ENCODE measurements at regions not wholly inside any gene's neighbourhood (a gene's known extent, or its start where the extent isn't known, plus 50 kb on each side); places are given as distances from the start of the nearest gene placed in this dataset.

GRCh38 chr13:83056269-83056668, 826.0 kb downstream of the SLITRK1 start:
- no peaks in the 10 kb centered on the region for H3F3A ChIP-seq (ENCODE audit: insufficient read depth, low read length, poor library complexity, severe bottlenecking)
- H3K4me2 ChIP-seq (ENCODE audit: low read length), result no peak overlapping the region
- no peak overlapping the region for H3K9ac ChIP-seq (ENCODE audit: low read length)
- no peaks in the 10 kb centered on the region for H3K9me2 ChIP-seq (ENCODE audit: insufficient read depth, low read length)
- no peaks in the 10 kb centered on the region for H4K20me1 ChIP-seq (ENCODE audit: insufficient read depth)
- H3K79me2 ChIP-seq (replicated peaks; ENCODE audit: insufficient read depth, low read length), result no peaks in the 10 kb centered on the region
- H3K27me3 ChIP-seq (ENCODE audit: insufficient read depth, low read depth, low read length), result no peaks in the 10 kb centered on the region
- no peak overlapping the region for H3K27ac ChIP-seq (ENCODE audit: low read length)
- no peak overlapping the region for H2AFZ ChIP-seq (ENCODE audit: low read depth, low read length)
- H3K9me3 ChIP-seq (ENCODE audit: low read length), result no peaks in the 10 kb centered on the region
- no peak overlapping the region for H3K4me3 ChIP-seq (ENCODE audit: low read length)
- TF ChIP-seq MXI1 (conservative IDR thresholded peaks at IDR 0.05; ENCODE audit: poor library complexity, severe bottlenecking), result no peak
- no peak for TF ChIP-seq SMC3 (conservative IDR thresholded peaks at IDR 0.05; ENCODE audit: poor library complexity)
- TF ChIP-seq REST (IDR thresholded peaks at IDR 0.05; ENCODE audit: borderline replicate concordance), result no peak
- TF ChIP-seq EZH2 (IDR thresholded peaks at IDR 0.05; ENCODE audit: borderline replicate concordance, insufficient read depth, low read length, poor library complexity, severe bottlenecking), result no peak
- TF ChIP-seq RAD21 (conservative IDR thresholded peaks at IDR 0.05), result no peak
- TF ChIP-seq POLR2AphosphoS5 (IDR thresholded peaks at IDR 0.05), result no peak
- no peak for TF ChIP-seq TAF1 (IDR thresholded peaks at IDR 0.05; ENCODE audit: low read depth)
- no peak for TF ChIP-seq EP300 (conservative IDR thresholded peaks at IDR 0.05; ENCODE audit: poor library complexity, severe bottlenecking)
- no peak for TF ChIP-seq CTCF (IDR thresholded peaks at IDR 0.05; ENCODE audit: poor library complexity, severe bottlenecking)
- H3K36me3 ChIP-seq (ENCODE audit: insufficient read depth, low read length), result no peaks in the 10 kb centered on the region

- Histone ChIP-seq H3K9me3 (ENCODE audit: low read length) (no peaks in the 10 kb centered on the region), H3K27ac (ENCODE audit: low read length) (no peak overlapping the region), H2AFZ (ENCODE audit: low read depth, low read length) (no peak overlapping the region), H3K9ac (ENCODE audit: low read length) (no peak overlapping the region), H3K4me2 (ENCODE audit: low read length) (no peak overlapping the region), H3K4me3 (ENCODE audit: low read length) (no peak overlapping the region), H3F3A (ENCODE audit: insufficient read depth, low read length, poor library complexity, severe bottlenecking) (no peaks in the 10 kb centered on the region), H3K36me3 (ENCODE audit: insufficient read depth, low read length) (no peaks in the 10 kb centered on the region), H3K79me2 (replicated peaks; ENCODE audit: insufficient read depth, low read length) (no peaks in the 10 kb centered on the region), H3K9me2 (ENCODE audit: insufficient read depth, low read length) (no peaks in the 10 kb centered on the region), H4K20me1 (ENCODE audit: insufficient read depth) (no peaks in the 10 kb centered on the region), H3K27me3 (ENCODE audit: insufficient read depth, low read depth, low read length) (no peaks in the 10 kb centered on the region)
- TF ChIP-seq RAD21 (conservative IDR thresholded peaks at IDR 0.05) (no peak), CTCF (IDR thresholded peaks at IDR 0.05; ENCODE audit: poor library complexity, severe bottlenecking) (no peak), REST (IDR thresholded peaks at IDR 0.05; ENCODE audit: borderline replicate concordance) (no peak), POLR2AphosphoS5 (IDR thresholded peaks at IDR 0.05) (no peak), SMC3 (conservative IDR thresholded peaks at IDR 0.05; ENCODE audit: poor library complexity) (no peak), MXI1 (conservative IDR thresholded peaks at IDR 0.05; ENCODE audit: poor library complexity, severe bottlenecking) (no peak), EZH2 (IDR thresholded peaks at IDR 0.05; ENCODE audit: borderline replicate concordance, insufficient read depth, low read length, poor library complexity, severe bottlenecking) (no peak), EP300 (conservative IDR thresholded peaks at IDR 0.05; ENCODE audit: poor library complexity, severe bottlenecking) (no peak), TAF1 (IDR thresholded peaks at IDR 0.05; ENCODE audit: low read depth) (no peak)
Measured at GRCh38 chr13:83048419-83048818, 833.9 kb downstream of the SLITRK1 start.
